Mucosa of descending colon (tissue), 3 donors: ENCODE measurements at regions not wholly inside any gene's neighbourhood (a gene's known extent, or its start where the extent isn't known, plus 50 kb on each side); places are given as distances from the start of the nearest gene placed in this dataset.
"Not testable (repeated sequence)": the region's sequence is repeated elsewhere in the genome, so short reads cannot be mapped to it uniquely, and the experiment has no call there.

Source experiments
- ATAC-seq: fragments of 200-7000 bp; cut with Tn5 transposase; one replicate; pipeline ENCODE4 v1.9.1; 2020; ENCODE audit warnings: mild to moderate bottlenecking, moderate library complexity
- DNase-seq, 3 donors: peaks; one replicate each; pipeline ENCODE4 v3.0.0-alpha.2; 2020
- H3K36me3 ChIP-seq: fragments of 200-600 bp; one replicate; pipeline ENCODE4 v1.8.0; 2021; ENCODE audit warnings: low read depth, mild to moderate bottlenecking
- H3K4me1 ChIP-seq: fragments of 200-600 bp; one replicate; pipeline ENCODE4 v1.8.0; 2021; ENCODE audit warnings: low read depth, mild to moderate bottlenecking
- H3K4me3 ChIP-seq: fragments of 200-600 bp; one replicate; pipeline ENCODE4 v1.8.0; 2021; ENCODE audit warnings: mild to moderate bottlenecking
- H3K9me3 ChIP-seq: fragments of 200-600 bp; one replicate; pipeline ENCODE4 v1.8.0; 2021; ENCODE audit warnings: mild to moderate bottlenecking
- intact Hi-C, 2 donors: fragments of 100-400 bp; cut with DNase I in 1 of 2; cut with micrococcal nuclease in 1 of 2; formaldehyde crosslinking; loops; one replicate each; pipeline versions ENCODE4 v1.11.0 to v1.11.1; 2022; cut with DNase I, micrococcal nuclease
- TF ChIP-seq, protein P1 (sequence below): fragments of 200-600 bp; IDR thresholded peaks from one replicate; pipeline ENCODE4 v1.8.0; 2022; ENCODE audit warnings: antibody characterized with exemption, mild to moderate bottlenecking
- donor health status: DM: no; HTN: no; CAD: no; lungs with moderate emphysema.
- donor health status: DM: no; HTN: no; CAD: no.
- donor health status: DM: no; HTN: yes; CAD: no.

DNA sequence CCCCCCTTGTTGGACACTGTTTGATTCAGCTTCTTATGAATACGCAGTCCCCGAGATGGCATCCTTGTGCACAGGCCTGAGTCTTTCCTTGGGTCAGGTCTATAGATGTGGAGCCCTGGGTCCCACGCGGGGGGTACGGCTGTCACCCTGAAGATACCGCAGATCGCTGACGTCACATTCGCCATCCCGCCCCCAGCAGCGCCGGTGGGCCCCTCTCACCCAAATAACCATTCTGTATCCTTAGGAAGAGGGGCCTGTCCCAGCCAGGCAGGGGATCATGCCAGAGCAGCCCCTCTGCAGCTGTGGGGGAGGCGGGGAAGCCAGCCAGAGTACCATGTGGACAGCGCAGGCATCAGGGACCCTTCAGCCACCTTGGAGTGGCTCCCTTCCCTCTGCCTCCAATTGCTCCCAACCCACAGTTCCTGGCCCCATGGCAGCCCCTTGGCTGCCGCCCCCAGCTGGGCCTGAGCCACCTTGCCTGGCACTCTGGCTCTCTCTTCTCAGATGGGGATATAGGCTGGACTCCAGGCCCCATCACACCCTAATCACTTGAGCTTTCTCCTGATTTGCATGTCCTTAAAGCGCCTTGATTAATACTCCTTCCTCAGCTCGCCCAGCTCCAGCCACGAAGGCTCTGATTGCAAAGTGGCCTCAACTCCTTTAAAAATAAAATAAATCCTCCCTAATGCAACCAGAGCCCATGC, 189.8 kb downstream of the C9orf50 start:
- no peaks in the 10 kb centered on the region for H3K4me1 ChIP-seq
- H3K36me3 ChIP-seq = no peaks in the 10 kb centered on the region
- intact Hi-C loops = no loop called here
- TF ChIP-seq, protein P1, sequence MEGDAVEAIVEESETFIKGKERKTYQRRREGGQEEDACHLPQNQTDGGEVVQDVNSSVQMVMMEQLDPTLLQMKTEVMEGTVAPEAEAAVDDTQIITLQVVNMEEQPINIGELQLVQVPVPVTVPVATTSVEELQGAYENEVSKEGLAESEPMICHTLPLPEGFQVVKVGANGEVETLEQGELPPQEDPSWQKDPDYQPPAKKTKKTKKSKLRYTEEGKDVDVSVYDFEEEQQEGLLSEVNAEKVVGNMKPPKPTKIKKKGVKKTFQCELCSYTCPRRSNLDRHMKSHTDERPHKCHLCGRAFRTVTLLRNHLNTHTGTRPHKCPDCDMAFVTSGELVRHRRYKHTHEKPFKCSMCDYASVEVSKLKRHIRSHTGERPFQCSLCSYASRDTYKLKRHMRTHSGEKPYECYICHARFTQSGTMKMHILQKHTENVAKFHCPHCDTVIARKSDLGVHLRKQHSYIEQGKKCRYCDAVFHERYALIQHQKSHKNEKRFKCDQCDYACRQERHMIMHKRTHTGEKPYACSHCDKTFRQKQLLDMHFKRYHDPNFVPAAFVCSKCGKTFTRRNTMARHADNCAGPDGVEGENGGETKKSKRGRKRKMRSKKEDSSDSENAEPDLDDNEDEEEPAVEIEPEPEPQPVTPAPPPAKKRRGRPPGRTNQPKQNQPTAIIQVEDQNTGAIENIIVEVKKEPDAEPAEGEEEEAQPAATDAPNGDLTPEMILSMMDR = no peak
- DNase-seq (no peak), ATAC-seq (no peak)
- H3K4me3 ChIP-seq = no peak overlapping the region
- no peaks in the 10 kb centered on the region for H3K9me3 ChIP-seq

- intact Hi-C loops = no loop called here
- DNase-seq (no peak), ATAC-seq (no peak)
- TF ChIP-seq, protein P1 = no peak
- H3K4me3 ChIP-seq = no peak overlapping the region
- no peaks in the 10 kb centered on the region for H3K36me3 ChIP-seq
- no peaks in the 10 kb centered on the region for H3K9me3 ChIP-seq
- no peaks in the 10 kb centered on the region for H3K4me1 ChIP-seq
Observed at GRCh38 chr9:129428864-129429577, 191.9 kb downstream of the C9orf50 start.

DNA sequence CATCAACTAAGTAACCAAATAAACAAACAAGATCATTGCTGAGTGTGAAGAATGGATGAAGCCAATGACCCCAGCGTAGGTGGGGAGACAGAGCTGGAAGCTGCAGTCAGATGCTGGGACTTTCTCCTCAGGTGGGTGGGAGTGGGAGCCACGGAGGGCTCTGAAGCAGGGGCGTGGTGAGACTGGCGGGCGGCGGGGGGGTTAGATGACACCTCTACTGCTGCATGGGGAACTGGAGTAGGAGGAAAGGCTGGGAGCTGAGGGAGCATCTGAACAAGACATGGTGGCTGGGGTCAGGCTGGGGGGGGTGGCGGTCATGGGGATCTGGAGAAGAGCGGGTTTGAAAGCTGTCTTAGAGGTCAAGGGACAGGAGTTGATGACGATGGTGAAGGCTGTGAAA, 193.8 kb downstream of the C9orf50 start:
- DNase-seq (no peak), ATAC-seq (no peak)
- Histone ChIP-seq H3K4me3 (no peak overlapping the region), H3K4me1 (no peaks in the 10 kb centered on the region), H3K9me3 (no peaks in the 10 kb centered on the region), H3K36me3 (no peaks in the 10 kb centered on the region)
- TF ChIP-seq, protein P1 = no peak
- intact Hi-C loops = no loop called here

DNA sequence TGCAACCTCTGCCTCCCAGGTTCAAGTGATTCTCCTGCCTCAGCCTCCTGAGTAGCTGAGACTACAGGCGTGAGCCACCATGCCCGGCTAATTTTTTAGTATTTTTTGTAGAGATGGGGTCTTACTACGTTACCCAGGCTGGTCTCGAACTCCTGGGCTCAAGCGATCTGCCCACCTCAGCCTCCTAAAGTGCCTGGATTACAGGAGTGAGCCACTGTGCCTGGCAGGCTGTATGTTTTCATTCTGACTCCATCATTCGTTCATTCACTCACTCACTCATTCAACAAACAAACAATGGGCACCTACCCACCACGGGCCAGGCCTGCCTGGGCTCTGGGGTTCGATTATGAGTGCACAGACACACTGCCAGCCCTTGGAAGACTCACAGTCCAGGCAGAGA, 197.1 kb downstream of the C9orf50 start:
- H3K4me1 ChIP-seq, intact Hi-C loops, ATAC-seq, H3K4me3 ChIP-seq, DNase-seq, H3K36me3 ChIP-seq, H3K9me3 ChIP-seq: not testable (repeated sequence)

- no peak overlapping the region for H3K4me3 ChIP-seq
- ATAC-seq (no peak), DNase-seq (no peak)
- TF ChIP-seq, protein P1 = no peak
- intact Hi-C loops = no loop called here
- no peaks in the 10 kb centered on the region for H3K9me3 ChIP-seq
- no peaks in the 10 kb centered on the region for H3K4me1 ChIP-seq
- H3K36me3 ChIP-seq = no peaks in the 10 kb centered on the region
Observed at GRCh38 chr9:129423216-129423615, 197.7 kb downstream of the C9orf50 start.

- peak; percentile 44 for ATAC-seq
- Histone ChIP-seq H3K4me3 (no peak overlapping the region), H3K4me1 (no peaks in the 10 kb centered on the region), H3K36me3 (no peaks in the 10 kb centered on the region), H3K9me3 (no peaks in the 10 kb centered on the region)
- TF ChIP-seq, protein P1 = no peak
- no peak for DNase-seq
- intact Hi-C loops = no loop called here
Observed at GRCh38 chr9:129422843-129423192, 198.1 kb downstream of the C9orf50 start.
